Chondrocyte (in vitro differentiated cells): ENCODE measurements at regions not wholly inside any gene's neighbourhood (a gene's known extent, or its start where the extent isn't known, plus 50 kb on each side); places are given as distances from the start of the nearest gene placed in this dataset.

ENCODE experiments used
- DNase-seq: peaks from one replicate; pipeline ENCODE4 v3.0.0; 2021; ENCODE audit warnings: mixed read lengths, low spot score
- H3K27ac Mint-ChIP-seq: one replicate; pipeline ENCODE4 v1.8.0; 2021; ENCODE audit warnings: mild to moderate bottlenecking, moderate library complexity, mixed read lengths; ENCODE audit not compliant: unreplicated experiment
- H3K27me3 Mint-ChIP-seq: 2 replicates; pipeline ENCODE4 v1.8.0; 2021; ENCODE audit warnings: low read depth, mixed read lengths
- H3K36me3 Mint-ChIP-seq: 2 replicates; pipeline ENCODE4 v1.8.0; 2021; ENCODE audit warnings: low read depth, mixed read lengths
- H3K4me1 Mint-ChIP-seq: 2 replicates; pipeline ENCODE4 v1.8.0; 2021; ENCODE audit warnings: low read depth, mild to moderate bottlenecking, mixed read lengths
- H3K4me3 Mint-ChIP-seq: one replicate; pipeline ENCODE4 v1.8.0; 2021; ENCODE audit warnings: mild to moderate bottlenecking, moderate library complexity, mixed read lengths; ENCODE audit not compliant: unreplicated experiment
- H3K9me3 Mint-ChIP-seq: 2 replicates; pipeline ENCODE4 v1.8.0; 2021; ENCODE audit warnings: low read depth, mixed read lengths
- CTCF ChIP-seq: fragments of 200-600 bp; sonication (generic); IDR thresholded peaks from 2 replicates; pipeline ENCODE4 v1.5.0; 2021; ENCODE audit warnings: antibody characterized with exemption, mild to moderate bottlenecking, moderate library complexity

- H3K9me3 Mint-ChIP-seq, result peaks cover 4% of the 10 kb centered on the region
- H3K27me3 Mint-ChIP-seq, result peaks cover 34% of the 10 kb centered on the region
- DNase-seq, result no peak
- H3K4me3 Mint-ChIP-seq, result no peak overlapping the region
- no peaks in the 10 kb centered on the region for H3K4me1 Mint-ChIP-seq
- H3K36me3 Mint-ChIP-seq, result no peaks in the 10 kb centered on the region
- TF ChIP-seq CTCF, result no peak
- no peak overlapping the region for H3K27ac Mint-ChIP-seq
Measured at GRCh38 chr17:73888862-73889261, 244.6 kb upstream of the SDK2 start.

GRCh38 chr17:73889439-73889838 lies 245.2 kb upstream of the SDK2 start:
- DNase-seq, result no peak
- TF ChIP-seq CTCF, result no peak
- no peaks in the 10 kb centered on the region for H3K4me1 Mint-ChIP-seq
- H3K9me3 Mint-ChIP-seq, result peaks cover 4% of the 10 kb centered on the region
- no peak overlapping the region for H3K4me3 Mint-ChIP-seq
- H3K27me3 Mint-ChIP-seq, result peaks cover 32% of the 10 kb centered on the region
- H3K27ac Mint-ChIP-seq, result no peak overlapping the region
- no peaks in the 10 kb centered on the region for H3K36me3 Mint-ChIP-seq

GRCh38 chr17:73890831-73891405 lies 246.7 kb upstream of the SDK2 start:
- DNase-seq, result no peak
- H3K36me3 Mint-ChIP-seq, result no peaks in the 10 kb centered on the region
- no peaks in the 10 kb centered on the region for H3K4me1 Mint-ChIP-seq
- peaks cover 4% of the 10 kb centered on the region for H3K9me3 Mint-ChIP-seq
- TF ChIP-seq CTCF, result no peak
- no peak overlapping the region for H3K27ac Mint-ChIP-seq
- H3K27me3 Mint-ChIP-seq, result peaks cover 37% of the 10 kb centered on the region
- no peak overlapping the region for H3K4me3 Mint-ChIP-seq

GRCh38 chr17:73895157-73895556 lies 250.9 kb upstream of the SDK2 start:
- TF ChIP-seq CTCF, result no peak
- Mint-ChIP-seq H3K4me3 (no peak overlapping the region), H3K4me1 (no peaks in the 10 kb centered on the region), H3K27me3 (peaks cover 54% of the 10 kb centered on the region), H3K9me3 (peaks cover 4% of the 10 kb centered on the region), H3K36me3 (peaks cover 1% of the 10 kb centered on the region), H3K27ac (no peak overlapping the region)
- DNase-seq, result no peak

GRCh38 chr17:73896966-73897365 lies 252.7 kb upstream of the SDK2 start:
- Mint-ChIP-seq H3K9me3 (peaks cover 4% of the 10 kb centered on the region), H3K27me3 (peaks cover 66% of the 10 kb centered on the region), H3K4me1 (peaks cover 5% of the 10 kb centered on the region)

More at GRCh38 chr17:73896966-73897365, 252.7 kb upstream of the SDK2 start:
- DNase-seq, result no peak
- no peak for TF ChIP-seq CTCF
- Mint-ChIP-seq H3K4me3 (no peak overlapping the region), H3K27ac (no peak overlapping the region), H3K36me3 (peaks cover 1% of the 10 kb centered on the region)
